ENCODE measurements at regions not wholly inside any gene's neighbourhood (a gene's known extent, or its start where the extent isn't known, plus 50 kb on each side); places are given as distances from the start of the nearest gene placed in this dataset.

- Histone ChIP-seq H3K9me3 (no peaks in the 10 kb centered on the region), H3K4me1 (no peaks in the 10 kb centered on the region), H3K27ac (no peak overlapping the region), H3K4me3 (no peak overlapping the region), H3K36me3 (no peaks in the 10 kb centered on the region), H3K27me3 (no peaks in the 10 kb centered on the region)
- intact Hi-C loops (cut with DNase I): no loop called here
- DNase-seq: no peak
- ATAC-seq: no peak
- WGBS (ENCODE audit: insufficient coverage, low coverage, low lambda C conversion rate, missing lambda C conversion rate): 82% methylated on average over 3 of the region's 5 CpGs
- TF ChIP-seq CTCF (IDR thresholded peaks at IDR 0.05) (no peak), POLR2A (IDR thresholded peaks at IDR 0.05) (no peak)
Observed at GRCh38 chr14:71212093-71212492, 304.8 kb downstream of the PCNX1 start.

- H3K9me3 ChIP-seq: no peaks in the 10 kb centered on the region
- TF ChIP-seq POLR2A (IDR thresholded peaks at IDR 0.05) (no peak), CTCF (IDR thresholded peaks at IDR 0.05) (no peak)
- H3K27ac ChIP-seq: no peak overlapping the region
- 46% methylated on average over 7 of the region's 10 CpGs for WGBS (ENCODE audit: insufficient coverage, low coverage, low lambda C conversion rate, missing lambda C conversion rate)
- no peaks in the 10 kb centered on the region for H3K36me3 ChIP-seq
- no peaks in the 10 kb centered on the region for H3K27me3 ChIP-seq
- intact Hi-C loops (cut with DNase I): no loop called here
- H3K4me1 ChIP-seq: no peaks in the 10 kb centered on the region
- DNase-seq (no peak), ATAC-seq (no peak)
- H3K4me3 ChIP-seq: no peak overlapping the region
Observed at GRCh38 chr14:71212683-71213107, 305.4 kb downstream of the PCNX1 start.

GRCh38 chr14:71214241-71214640 lies 307.0 kb downstream of the PCNX1 start:
- DNase-seq (no peak), ATAC-seq (no peak)
- Histone ChIP-seq H3K4me3 (no peak overlapping the region), H3K36me3 (no peaks in the 10 kb centered on the region), H3K4me1 (no peaks in the 10 kb centered on the region), H3K27me3 (no peaks in the 10 kb centered on the region), H3K27ac (no peak overlapping the region), H3K9me3 (no peaks in the 10 kb centered on the region)
- WGBS (ENCODE audit: insufficient coverage, low coverage, low lambda C conversion rate, missing lambda C conversion rate): 75% methylated on average over 2 of the region's 2 CpGs
- intact Hi-C loops (cut with DNase I): no loop called here
- TF ChIP-seq CTCF (IDR thresholded peaks at IDR 0.05) (no peak), POLR2A (IDR thresholded peaks at IDR 0.05) (no peak)

GRCh38 chr14:71220462-71220861 lies 313.2 kb downstream of the PCNX1 start:
- Histone ChIP-seq H3K36me3 (no peaks in the 10 kb centered on the region), H3K4me3 (no peak overlapping the region), H3K27me3 (no peaks in the 10 kb centered on the region), H3K9me3 (no peaks in the 10 kb centered on the region), H3K27ac (no peak overlapping the region), H3K4me1 (no peaks in the 10 kb centered on the region)
- TF ChIP-seq POLR2A (IDR thresholded peaks at IDR 0.05) (no peak), CTCF (IDR thresholded peaks at IDR 0.05) (no peak)
- 59% methylated on average over 2 of the region's 4 CpGs for WGBS (ENCODE audit: insufficient coverage, low coverage, low lambda C conversion rate, missing lambda C conversion rate)
- intact Hi-C loops (cut with DNase I): no loop called here
- DNase-seq: no peak
- ATAC-seq: no peak

- TF ChIP-seq CTCF (IDR thresholded peaks at IDR 0.05) (no peak), POLR2A (IDR thresholded peaks at IDR 0.05) (no peak)
- Histone ChIP-seq H3K4me1 (no peaks in the 10 kb centered on the region), H3K4me3 (no peak overlapping the region), H3K27me3 (no peaks in the 10 kb centered on the region), H3K36me3 (no peaks in the 10 kb centered on the region), H3K27ac (no peak overlapping the region), H3K9me3 (no peaks in the 10 kb centered on the region)
- DNase-seq: no peak
- no peak for ATAC-seq
- intact Hi-C loops (cut with DNase I): no loop called here
- WGBS (ENCODE audit: insufficient coverage, low coverage, low lambda C conversion rate, missing lambda C conversion rate): 76% methylated on average over 2 of the region's 2 CpGs
Observed at GRCh38 chr14:71221119-71221518, 313.9 kb downstream of the PCNX1 start.

All from right lobe of liver (tissue), 6 donors.